ENCODE measurements at regions not wholly inside any gene's neighbourhood (a gene's known extent, or its start where the extent isn't known, plus 50 kb on each side); places are given as distances from the start of the nearest gene placed in this dataset.

DNA sequence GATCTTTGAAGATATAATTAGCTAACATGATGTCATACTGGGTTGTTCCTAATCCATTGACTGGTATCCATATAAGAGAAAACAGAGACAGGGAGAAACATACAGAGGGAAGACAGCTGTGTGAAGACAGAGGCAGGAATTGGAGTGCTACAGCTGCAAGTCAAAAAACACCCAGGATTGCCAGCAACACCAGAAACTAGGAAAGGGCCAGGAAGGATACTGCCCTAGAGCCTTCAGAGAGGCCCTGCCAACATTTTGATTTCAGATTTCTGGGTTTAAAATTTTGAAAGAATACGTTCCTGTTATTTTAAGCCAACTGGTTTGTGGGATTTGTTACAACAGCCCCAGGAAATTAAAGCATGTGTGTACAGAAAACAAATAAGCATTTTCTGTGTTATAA, 473.7 kb upstream of the FLRT2 start:
- no peak for TF ChIP-seq POLR2A (IDR thresholded peaks at IDR 0.05)
- TF ChIP-seq, protein P1, sequence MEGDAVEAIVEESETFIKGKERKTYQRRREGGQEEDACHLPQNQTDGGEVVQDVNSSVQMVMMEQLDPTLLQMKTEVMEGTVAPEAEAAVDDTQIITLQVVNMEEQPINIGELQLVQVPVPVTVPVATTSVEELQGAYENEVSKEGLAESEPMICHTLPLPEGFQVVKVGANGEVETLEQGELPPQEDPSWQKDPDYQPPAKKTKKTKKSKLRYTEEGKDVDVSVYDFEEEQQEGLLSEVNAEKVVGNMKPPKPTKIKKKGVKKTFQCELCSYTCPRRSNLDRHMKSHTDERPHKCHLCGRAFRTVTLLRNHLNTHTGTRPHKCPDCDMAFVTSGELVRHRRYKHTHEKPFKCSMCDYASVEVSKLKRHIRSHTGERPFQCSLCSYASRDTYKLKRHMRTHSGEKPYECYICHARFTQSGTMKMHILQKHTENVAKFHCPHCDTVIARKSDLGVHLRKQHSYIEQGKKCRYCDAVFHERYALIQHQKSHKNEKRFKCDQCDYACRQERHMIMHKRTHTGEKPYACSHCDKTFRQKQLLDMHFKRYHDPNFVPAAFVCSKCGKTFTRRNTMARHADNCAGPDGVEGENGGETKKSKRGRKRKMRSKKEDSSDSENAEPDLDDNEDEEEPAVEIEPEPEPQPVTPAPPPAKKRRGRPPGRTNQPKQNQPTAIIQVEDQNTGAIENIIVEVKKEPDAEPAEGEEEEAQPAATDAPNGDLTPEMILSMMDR (IDR thresholded peaks at IDR 0.05) = no peak
